ENCODE measurements at regions not wholly inside any gene's neighbourhood (a gene's known extent, or its start where the extent isn't known, plus 50 kb on each side); places are given as distances from the start of the nearest gene placed in this dataset.

- H3K9me3 ChIP-seq, result no peaks in the 10 kb centered on the region
- WGBS, 2 donors (ENCODE audit: low coverage in 1 of 2), result 48% methylated on average over 5 of the region's 5 CpGs; no CpG with 5 or more reads in 1 of the 2 donors
- in situ Hi-C loops (cut with MboI; ENCODE audit: low pct_ligation_motif_present in 1 of 4, low pct_unique_long_range_greater_than_20kb in 1 of 4, low sequenced_read_pairs in 3 of 4), result no loop called here
Observed at GRCh38 chr18:45527891-45528290, 87.4 kb upstream of the SLC14A2 start.

DNA sequence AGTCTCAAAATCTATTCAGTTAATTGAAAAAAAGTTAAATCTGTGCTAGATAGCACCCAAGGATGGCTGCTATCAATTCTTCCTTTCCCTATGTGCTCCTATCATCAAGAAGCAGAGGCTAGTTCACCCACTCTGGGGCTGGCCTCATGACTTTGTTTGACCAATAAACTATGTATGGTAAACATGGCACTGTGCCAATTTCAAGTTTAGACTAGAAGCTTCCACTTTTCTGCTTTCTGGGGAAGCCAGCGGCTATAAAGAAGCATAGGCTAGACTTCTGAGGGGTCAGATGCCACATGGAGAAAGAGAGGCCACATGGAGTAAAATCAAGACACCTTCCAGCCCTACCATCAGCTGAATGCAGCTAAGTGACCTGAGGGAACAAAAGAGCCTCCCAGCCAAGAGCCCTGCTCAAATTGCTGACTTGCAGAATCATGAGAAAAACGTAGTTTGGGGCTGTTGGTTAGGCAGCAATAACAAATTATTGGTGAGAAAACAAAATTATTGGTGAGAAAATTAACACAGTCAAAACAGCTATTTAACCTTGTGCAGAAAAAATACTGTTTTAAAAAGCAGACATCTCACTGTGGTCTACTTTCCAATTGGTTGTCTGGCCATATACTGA is 86.5 kb upstream of the SLC14A2 start:
- Histone ChIP-seq H3K27me3 (no peaks in the 10 kb centered on the region), H3K4me3 (no peak overlapping the region), H3K4me1 (no peaks in the 10 kb centered on the region), H3K36me3 (no peaks in the 10 kb centered on the region), H3K9me3 (no peaks in the 10 kb centered on the region), H3K27ac (no peak overlapping the region)
- in situ Hi-C loops (cut with MboI; ENCODE audit: low pct_ligation_motif_present in 1 of 4, low pct_unique_long_range_greater_than_20kb in 1 of 4, low sequenced_read_pairs in 3 of 4), result no loop called here
- DNase-seq, result no peak
- no peak for TF ChIP-seq CTCF (IDR thresholded peaks at IDR 0.05)
- TF ChIP-seq POLR2AphosphoS5 (IDR thresholded peaks at IDR 0.05), result no peak
- TF ChIP-seq POLR2A (IDR thresholded peaks at IDR 0.05), result no peak
- no peak for TF ChIP-seq EP300 (IDR thresholded peaks at IDR 0.05; ENCODE audit: low read depth)
- intact Hi-C loops (cut with DNase I; ENCODE audit: low total_unique reads), result no loop called here
- WGBS, 2 donors (ENCODE audit: low coverage in 1 of 2), result 44 to 73% methylated on average over 2 of the region's 2 CpGs

More at GRCh38 chr18:45527891-45528290, 87.4 kb upstream of the SLC14A2 start:
- Histone ChIP-seq H3K4me1 (no peaks in the 10 kb centered on the region), H3K27ac (no peak overlapping the region), H3K4me3 (no peak overlapping the region), H3K36me3 (no peaks in the 10 kb centered on the region), H3K27me3 (no peaks in the 10 kb centered on the region)
- TF ChIP-seq EP300 (IDR thresholded peaks at IDR 0.05; ENCODE audit: low read depth) (no peak), POLR2A (IDR thresholded peaks at IDR 0.05) (no peak), POLR2AphosphoS5 (IDR thresholded peaks at IDR 0.05) (no peak), CTCF (IDR thresholded peaks at IDR 0.05) (no peak)
- DNase-seq, result no peak
- intact Hi-C loops (cut with DNase I; ENCODE audit: low total_unique reads), result no loop called here

DNA sequence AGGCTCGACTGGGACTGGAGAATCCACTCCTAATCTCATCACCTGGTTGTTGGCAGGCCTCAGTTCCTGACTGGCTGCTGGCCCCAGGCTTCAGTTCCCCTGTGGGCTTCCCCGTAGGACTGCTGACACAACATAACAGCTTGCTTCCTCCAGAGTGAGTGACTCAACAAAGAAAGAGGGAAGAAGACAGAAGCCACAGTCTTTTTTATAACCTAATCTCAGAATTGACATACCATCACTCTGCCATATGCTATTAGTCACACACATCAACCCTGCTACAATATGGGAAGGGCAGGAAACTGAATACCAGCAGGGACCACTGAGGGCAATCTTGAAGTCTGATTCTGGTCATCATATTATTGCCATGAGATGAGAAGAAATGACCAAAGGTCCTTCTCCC is 76.8 kb upstream of the SLC14A2 start:
- peaks cover 0 to 3% of the 10 kb centered on the region in 2 donors for H3K9me3 ChIP-seq
- H3K36me3 ChIP-seq, result no peaks in the 10 kb centered on the region
- no peaks in the 10 kb centered on the region for H3K27me3 ChIP-seq
- intact Hi-C loops (cut with DNase I; ENCODE audit: low total_unique reads) (no loop called here), in situ Hi-C loops (cut with MboI; ENCODE audit: low pct_ligation_motif_present in 1 of 4, low pct_unique_long_range_greater_than_20kb in 1 of 4, low sequenced_read_pairs in 3 of 4) (no loop called here)
- H3K4me1 ChIP-seq, result no peaks in the 10 kb centered on the region
- 71% methylated on average over 2 of the region's 2 CpGs; no CpG with 5 or more reads in 1 of the 2 donors for WGBS, 2 donors (ENCODE audit: low coverage in 1 of 2)
- DNase-seq, result no peak
- no peak for TF ChIP-seq EP300 (IDR thresholded peaks at IDR 0.05; ENCODE audit: low read depth)
- TF ChIP-seq POLR2AphosphoS5 (IDR thresholded peaks at IDR 0.05), result no peak
- TF ChIP-seq POLR2A (IDR thresholded peaks at IDR 0.05), result no peak
- TF ChIP-seq CTCF (IDR thresholded peaks at IDR 0.05), result no peak
- H3K4me3 ChIP-seq, result no peak overlapping the region
- H3K27ac ChIP-seq, result no peak overlapping the region

DNA sequence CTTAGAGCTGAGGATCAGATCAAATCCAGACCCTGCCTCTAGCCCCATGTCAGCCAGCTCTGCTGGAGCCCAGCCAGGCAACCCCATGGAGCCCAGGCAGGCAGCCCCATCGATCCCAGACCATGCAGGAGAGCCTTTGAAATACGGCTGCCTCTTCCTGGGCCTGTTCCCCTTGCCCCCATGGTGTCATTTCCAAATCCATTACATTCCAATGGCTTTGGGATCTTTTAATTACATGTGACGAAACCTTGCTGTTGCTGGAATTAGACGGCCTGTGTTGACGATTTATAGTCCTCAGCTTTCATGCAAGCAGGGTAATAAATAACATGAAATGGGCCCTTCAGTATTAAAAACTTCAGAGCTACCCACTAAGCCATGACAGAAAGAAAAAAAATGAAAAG is 75.8 kb upstream of the SLC14A2 start:
- in situ Hi-C loops (cut with MboI; ENCODE audit: low pct_ligation_motif_present in 1 of 4, low pct_unique_long_range_greater_than_20kb in 1 of 4, low sequenced_read_pairs in 3 of 4), result no loop called here
- WGBS, 2 donors (ENCODE audit: low coverage in 1 of 2), result 68 to 92% methylated on average over 4 to 5 of the region's 5 CpGs

More for the DNA sequence above, 75.8 kb upstream of the SLC14A2 start:
- H3K4me3 ChIP-seq, result no peak overlapping the region
- H3K9me3 ChIP-seq, result peaks cover 0 to 3% of the 10 kb centered on the region in 2 donors
- no peak overlapping the region for H3K27ac ChIP-seq
- no peaks in the 10 kb centered on the region for H3K27me3 ChIP-seq
- TF ChIP-seq CTCF (IDR thresholded peaks at IDR 0.05) (no peak), POLR2A (IDR thresholded peaks at IDR 0.05) (no peak), POLR2AphosphoS5 (IDR thresholded peaks at IDR 0.05) (no peak), EP300 (IDR thresholded peaks at IDR 0.05; ENCODE audit: low read depth) (no peak)
- no peaks in the 10 kb centered on the region for H3K4me1 ChIP-seq
- H3K36me3 ChIP-seq, result no peaks in the 10 kb centered on the region
- DNase-seq, result no peak
- intact Hi-C loops (cut with DNase I; ENCODE audit: low total_unique reads), result no loop called here

All from transverse colon (tissue), 4 donors.